Gastroesophageal sphincter (tissue), 3 donors: ENCODE measurements at regions not wholly inside any gene's neighbourhood (a gene's known extent, or its start where the extent isn't known, plus 50 kb on each side); places are given as distances from the start of the nearest gene placed in this dataset.

Experiments
- CTCF ChIP-seq, 4 experiments: fragments of 200-600 bp in 2 of 4; fragments of 450-650 bp in 2 of 4; sonication (generic) in 1 of 4; IDR thresholded peaks; one replicate each; pipeline ENCODE4 v1.5.1; 2017 to 2019; ENCODE audit warnings: antibody characterized with exemption in 4 of 4, mild to moderate bottlenecking in 2 of 4, moderate library complexity in 2 of 4
- POLR2A ChIP-seq, 2 donors: fragments of 450-650 bp; IDR thresholded peaks; one replicate each; pipeline ENCODE4 v1.6.1; 2017; ENCODE audit warnings: antibody characterized with exemption in 2 of 2, mild to moderate bottlenecking in 2 of 2, moderate library complexity in 1 of 2
- POLR2AphosphoS5 ChIP-seq: sonication (generic); formaldehyde crosslinking; IDR thresholded peaks from one replicate; pipeline ENCODE4 v1.6.1; 2017; ENCODE audit warnings: antibody characterized with exemption

GRCh38 chr14:37726708-37727107, 131.3 kb downstream of the TTC6 start:
- TF ChIP-seq POLR2AphosphoS5 (no peak), CTCF (IDR thresholded peaks at IDR 0.05) (no peak), POLR2A (IDR thresholded peaks at IDR 0.05) (no peak)
